T-helper 1 cell (primary cell): ENCODE measurements at regions not wholly inside any gene's neighbourhood (a gene's known extent, or its start where the extent isn't known, plus 50 kb on each side); places are given as distances from the start of the nearest gene placed in this dataset.

Source experiments
- DNase-seq, 5 donors: peaks; one replicate each; pipeline ENCODE4 v3.0.0-alpha.2; 2012 to 2020

- no peak for DNase-seq
Observed at GRCh38 chr2:126356631-126357030, 299.3 kb upstream of the GYPC start.

DNA sequence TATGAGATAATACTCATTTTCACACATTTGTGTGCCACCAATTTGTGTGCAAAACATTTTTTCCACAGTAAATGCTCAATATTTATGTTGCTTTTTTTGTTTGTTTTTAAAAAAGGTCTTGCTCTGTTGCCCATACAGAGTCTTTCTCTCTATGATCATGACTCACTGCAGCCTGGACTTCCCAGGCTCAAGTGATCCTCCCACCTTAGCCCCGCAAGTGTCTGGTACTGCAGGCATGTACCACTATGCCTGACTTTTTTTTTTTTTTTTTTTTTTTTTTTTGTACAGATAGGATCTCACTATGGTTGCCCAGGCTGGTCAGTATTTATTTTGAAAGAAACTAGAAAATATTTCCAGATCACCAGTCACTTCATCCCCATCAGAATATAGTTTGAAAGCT lies 297.8 kb upstream of the GYPC start:
- no peak for DNase-seq

DNA sequence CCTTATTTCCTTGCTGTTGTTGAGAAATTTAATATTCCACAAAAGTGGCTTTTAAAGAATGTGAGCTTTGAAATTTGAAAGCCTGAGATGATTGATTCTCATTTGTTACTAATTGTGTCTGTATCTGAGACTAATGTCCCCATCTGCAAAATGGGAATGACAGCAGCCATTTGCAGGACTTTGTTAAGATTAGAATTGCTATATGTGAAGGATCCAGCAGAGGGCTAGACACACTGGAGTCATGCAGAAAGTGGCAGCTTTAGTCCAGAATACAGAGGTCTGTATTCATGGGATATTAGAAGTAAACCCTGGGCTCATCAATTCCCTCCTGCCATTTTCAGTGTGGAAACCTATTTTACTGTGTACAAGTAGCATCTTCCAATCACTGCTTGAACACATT lies 296.5 kb upstream of the GYPC start:
- DNase-seq = peak in 1 of 5 donors; percentile 4

GRCh38 chr2:126367361-126367760 lies 288.6 kb upstream of the GYPC start:
- no peak for DNase-seq

DNA sequence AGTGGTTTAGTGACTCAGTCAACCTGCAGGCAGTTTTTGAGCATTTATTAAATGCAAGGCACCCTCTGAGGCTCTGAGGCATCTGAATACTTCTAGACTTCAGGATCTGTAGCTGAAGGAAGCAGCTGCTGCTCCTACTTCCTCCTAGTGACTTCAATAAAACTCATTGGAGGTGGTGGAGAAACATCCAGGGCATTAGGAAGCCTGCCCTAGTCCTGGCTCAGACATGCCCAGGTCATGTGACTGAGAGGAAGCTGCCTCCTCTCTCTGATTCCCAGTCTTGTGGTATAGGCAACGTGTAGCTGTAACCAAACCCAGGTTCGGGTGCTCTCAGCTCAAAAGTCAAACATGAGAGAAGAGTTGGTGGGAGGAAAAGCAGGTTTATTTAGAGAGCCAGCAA lies 287.2 kb upstream of the GYPC start:
- no peak for DNase-seq

DNA sequence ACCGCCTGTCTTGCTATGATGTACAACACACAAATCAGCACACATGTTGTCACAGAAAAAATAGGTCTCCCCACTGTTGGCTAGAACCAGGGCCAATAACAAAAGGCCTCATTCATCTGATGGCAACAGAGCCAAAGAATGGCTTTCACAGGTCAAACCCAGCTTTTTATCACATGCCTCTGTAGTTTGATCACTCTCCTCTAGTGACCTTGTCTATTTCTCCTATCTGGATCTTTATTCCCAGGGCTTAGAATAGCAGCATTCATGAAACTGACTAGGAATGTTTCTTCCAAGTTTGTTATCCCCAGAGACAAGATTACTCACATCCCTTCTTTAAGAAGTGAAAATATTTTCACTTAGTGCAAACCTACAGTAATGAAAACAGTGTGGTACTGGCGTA lies 285.8 kb upstream of the GYPC start:
- DNase-seq = no peak

- DNase-seq = no peak
Observed at GRCh38 chr2:126372406-126372805, 283.6 kb upstream of the GYPC start.

- no peak for DNase-seq
Observed at GRCh38 chr2:126378176-126378575, 277.8 kb upstream of the GYPC start.

GRCh38 chr2:126381091-126381490 lies 274.9 kb upstream of the GYPC start:
- DNase-seq = no peak

DNA sequence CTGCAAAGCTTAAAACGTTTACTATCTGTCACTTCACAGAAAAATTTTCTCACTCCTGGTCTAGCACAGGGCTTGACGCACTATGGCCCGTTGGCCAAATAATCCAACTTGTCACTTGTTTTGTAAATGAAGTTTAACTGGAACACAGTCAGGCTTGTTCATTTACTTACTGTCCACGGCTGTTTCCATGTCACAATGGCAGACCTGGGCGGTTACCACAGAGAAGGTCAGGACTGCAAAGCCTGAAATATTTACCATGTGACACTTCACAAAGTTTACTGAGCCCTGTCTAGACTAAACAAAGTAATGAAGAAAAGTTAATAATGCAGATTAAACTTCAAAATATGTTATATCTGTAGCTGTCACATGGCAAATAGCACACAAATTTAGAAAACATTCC lies 273.0 kb upstream of the GYPC start:
- no peak for DNase-seq

DNA sequence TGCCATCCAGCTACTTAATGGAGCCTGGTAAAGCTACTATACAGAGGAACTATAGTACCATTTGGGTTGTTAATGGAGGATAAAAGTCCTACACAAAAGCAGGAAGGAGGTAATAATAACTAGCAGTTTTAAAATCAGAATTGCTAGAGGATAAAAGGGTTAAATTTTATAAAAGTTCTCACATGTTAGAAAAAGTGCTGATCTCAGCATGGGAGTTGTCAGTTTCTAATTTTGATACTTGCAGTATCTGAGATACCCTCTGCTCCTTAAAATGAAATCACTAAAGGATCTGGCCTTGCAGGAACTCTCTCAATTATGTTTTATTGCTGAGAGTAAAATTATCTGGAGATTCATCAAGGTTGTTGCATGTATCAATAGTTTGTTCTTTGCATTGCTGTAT lies 272.2 kb upstream of the GYPC start:
- no peak for DNase-seq

GRCh38 chr2:126385441-126385840 lies 270.5 kb upstream of the GYPC start:
- DNase-seq = no peak

GRCh38 chr2:126385983-126386382 lies 270.0 kb upstream of the GYPC start:
- DNase-seq = no peak

GRCh38 chr2:126389446-126389845 lies 266.5 kb upstream of the GYPC start:
- DNase-seq = no peak

DNA sequence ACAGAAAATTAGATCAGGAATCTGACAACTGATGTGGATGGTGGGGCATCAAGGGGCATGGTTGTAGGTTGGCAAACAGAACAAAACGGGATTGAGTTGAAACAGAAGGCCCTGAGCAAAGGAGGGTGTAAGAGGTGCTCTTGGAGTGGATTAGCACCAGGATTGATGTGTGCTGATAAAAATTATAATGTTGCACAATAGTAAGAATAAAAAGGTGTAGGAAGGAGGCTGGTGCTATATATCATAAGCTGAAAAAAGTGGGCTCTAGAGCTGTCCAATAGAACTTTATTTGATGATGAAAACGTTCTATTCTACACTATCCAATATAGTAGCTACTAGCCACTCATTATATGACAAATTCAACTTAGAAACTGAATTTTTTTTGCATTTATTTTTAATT lies 263.1 kb upstream of the GYPC start:
- no peak for DNase-seq

GRCh38 chr2:126399001-126399400 lies 257.0 kb upstream of the GYPC start:
- DNase-seq = peak in 2 of 5 donors; percentile 3 to 5

DNA sequence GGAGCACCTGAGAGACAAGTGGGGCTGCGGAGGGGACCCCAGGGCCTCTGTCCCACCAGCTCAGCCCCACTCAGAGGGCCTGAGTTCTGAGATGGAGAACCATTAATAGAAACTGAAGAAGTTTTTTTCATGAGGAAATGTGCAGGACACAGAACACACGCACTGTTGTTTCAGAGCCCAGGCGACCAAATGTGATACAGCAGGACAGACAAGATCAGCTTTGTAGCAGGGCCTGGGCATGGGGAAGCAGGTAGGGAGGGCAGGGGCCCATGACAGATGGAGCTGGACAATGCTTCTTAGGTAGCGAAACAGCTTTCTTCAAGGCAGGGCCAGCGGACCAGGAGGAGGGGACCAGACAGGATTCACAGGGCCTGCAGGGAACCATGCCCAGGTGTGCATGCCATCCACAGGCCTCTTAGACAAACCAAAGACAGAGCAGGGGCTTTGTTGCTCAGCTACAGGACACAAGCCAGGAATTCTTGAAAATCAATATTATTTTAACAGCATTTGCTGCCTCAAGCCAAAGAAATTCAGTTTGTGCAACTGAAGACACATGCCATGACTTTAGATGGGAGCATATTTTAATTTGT lies 252.8 kb upstream of the GYPC start:
- no peak for DNase-seq

GRCh38 chr2:126406267-126406666 lies 249.7 kb upstream of the GYPC start:
- no peak for DNase-seq

GRCh38 chr2:126408671-126409070 lies 247.3 kb upstream of the GYPC start:
- DNase-seq = no peak

- DNase-seq = no peak
Observed at GRCh38 chr2:126409850-126410249, 246.1 kb upstream of the GYPC start.

DNA sequence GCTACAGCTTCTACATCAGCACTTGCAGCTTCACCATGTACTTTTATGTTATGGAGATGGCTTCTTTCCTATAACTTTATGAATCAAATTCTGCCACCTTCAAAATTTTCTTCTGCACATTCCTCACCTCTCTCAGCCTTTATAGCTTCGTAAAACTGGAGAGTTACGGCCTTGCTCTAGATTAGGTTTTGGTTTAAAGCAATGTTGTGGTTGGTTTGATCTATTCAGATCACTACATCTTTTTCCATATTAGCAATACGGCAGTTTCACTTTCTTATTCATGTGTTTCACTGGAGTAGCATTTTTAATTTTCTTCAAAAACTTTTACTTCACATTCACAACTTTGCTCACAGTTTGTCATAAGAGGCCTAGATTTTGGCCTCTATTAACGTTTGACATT lies 242.9 kb upstream of the GYPC start:
- DNase-seq = peak in 1 of 5 donors; percentile 33

DNA sequence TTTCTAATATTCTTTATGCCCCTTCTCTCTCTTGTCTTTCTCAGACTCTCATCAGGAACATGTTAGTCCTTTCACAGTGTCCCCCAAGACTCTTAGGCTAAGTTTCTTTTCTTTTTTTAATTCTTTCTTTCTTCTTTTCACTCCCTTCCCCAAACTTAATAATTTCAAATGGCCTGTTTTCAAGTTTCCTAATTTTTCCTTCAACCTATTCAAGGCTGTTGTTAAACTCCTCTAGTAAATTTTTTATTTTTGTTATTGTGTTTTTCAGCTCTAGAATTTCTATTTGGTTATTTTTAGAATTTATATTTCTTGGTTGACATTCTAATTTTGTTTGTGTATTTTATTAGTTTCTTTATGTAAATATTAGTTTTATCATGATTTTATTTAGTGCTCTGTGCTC lies 236.6 kb upstream of the GYPC start:
- no peak for DNase-seq

DNA sequence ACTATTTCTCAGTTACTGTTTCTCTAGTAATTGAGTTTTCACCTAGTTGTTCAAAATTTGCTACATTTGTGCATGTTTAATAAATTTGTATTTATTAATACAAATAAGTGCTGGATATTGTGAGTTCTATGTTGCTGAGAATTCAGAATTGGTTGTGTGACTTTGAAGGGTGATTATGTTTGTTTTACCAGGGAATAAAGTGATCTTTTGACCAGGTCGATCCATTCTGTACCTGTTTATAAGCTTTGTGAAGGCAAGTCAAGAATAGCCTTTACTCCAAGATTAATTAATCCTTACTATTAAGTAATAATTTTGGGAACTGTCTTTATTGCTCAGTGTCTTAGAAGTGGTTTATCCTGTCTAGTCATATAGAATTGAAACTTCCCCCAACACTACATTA lies 230.0 kb upstream of the GYPC start:
- no peak for DNase-seq

GRCh38 chr2:126429103-126429502 lies 226.9 kb upstream of the GYPC start:
- DNase-seq = no peak

GRCh38 chr2:126431136-126431535 lies 224.8 kb upstream of the GYPC start:
- no peak for DNase-seq

DNA sequence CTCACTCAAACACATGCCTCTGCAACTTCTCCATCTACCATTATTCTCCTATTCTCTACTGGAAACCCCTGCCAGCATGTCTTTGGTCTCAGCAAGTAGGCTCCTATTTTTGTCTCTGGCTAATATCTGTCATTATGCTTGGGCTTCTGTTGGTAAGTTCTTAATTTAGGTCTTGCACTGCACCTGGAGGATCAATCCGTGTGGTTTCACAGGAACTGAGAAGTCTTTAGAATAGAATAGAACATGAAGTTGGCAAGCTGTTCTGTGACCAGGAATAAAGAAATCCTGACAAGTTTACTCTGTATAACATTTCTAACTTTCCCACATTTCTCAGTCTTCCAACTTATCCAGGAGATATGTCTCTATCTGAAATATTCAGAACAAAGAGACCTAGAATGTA lies 219.5 kb upstream of the GYPC start:
- no peak for DNase-seq
